GM06990 (cell line): ENCODE measurements at regions not wholly inside any gene's neighbourhood (a gene's known extent, or its start where the extent isn't known, plus 50 kb on each side); places are given as distances from the start of the nearest gene placed in this dataset.

Experiments used
- DNase-seq: peaks from one replicate; pipeline ENCODE4 v3.0.0-alpha.2; 2011; ENCODE audit not compliant: insufficient read length; ENCODE audit errors: extremely low read depth
- H3K27me3 ChIP-seq: replicated peaks from 2 replicates; pipeline ENCODE4 v1.6.0; 2011; ENCODE audit warnings: low read length; ENCODE audit not compliant: control insufficient read depth, insufficient read depth
- H3K36me3 ChIP-seq: 2 replicates; pipeline ENCODE4 v1.5.1; 2011; ENCODE audit warnings: low read length; ENCODE audit not compliant: control insufficient read depth, insufficient read depth
- H3K4me3 ChIP-seq: replicated peaks from 2 replicates; pipeline ENCODE4 v1.5.1; 2011; ENCODE audit warnings: low read depth, mild to moderate bottlenecking, control low read depth, low read length
- TF ChIP-seq, protein P1 (sequence below): IDR thresholded peaks from 2 replicates; pipeline ENCODE4 v1.5.1; 2011; ENCODE audit warnings: low read length, control low read depth, mild to moderate bottlenecking, inconsistent platforms; ENCODE audit not compliant: insufficient read depth, poor library complexity, severe bottlenecking

DNA sequence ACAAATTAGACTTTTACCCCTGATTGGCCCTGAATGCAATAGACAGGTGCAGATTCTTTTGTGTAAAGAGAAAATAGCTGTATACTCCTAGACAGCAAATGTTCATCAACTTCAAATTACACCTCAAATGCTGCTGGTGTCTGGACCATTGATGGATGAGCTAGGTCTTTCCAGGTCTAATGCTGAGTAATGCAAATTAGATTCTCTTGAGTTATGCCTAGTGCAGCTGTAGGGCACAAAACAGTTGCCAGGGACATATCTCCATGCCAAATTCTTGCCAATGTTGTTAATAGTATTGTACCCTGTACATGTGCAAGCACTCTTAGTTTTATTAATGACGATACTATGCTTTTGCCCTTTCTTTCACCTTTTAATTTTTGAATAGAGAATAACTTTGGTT is 72.3 kb upstream of the CNTLN start:
- no peak overlapping the region for H3K4me3 ChIP-seq
- TF ChIP-seq, protein P1, sequence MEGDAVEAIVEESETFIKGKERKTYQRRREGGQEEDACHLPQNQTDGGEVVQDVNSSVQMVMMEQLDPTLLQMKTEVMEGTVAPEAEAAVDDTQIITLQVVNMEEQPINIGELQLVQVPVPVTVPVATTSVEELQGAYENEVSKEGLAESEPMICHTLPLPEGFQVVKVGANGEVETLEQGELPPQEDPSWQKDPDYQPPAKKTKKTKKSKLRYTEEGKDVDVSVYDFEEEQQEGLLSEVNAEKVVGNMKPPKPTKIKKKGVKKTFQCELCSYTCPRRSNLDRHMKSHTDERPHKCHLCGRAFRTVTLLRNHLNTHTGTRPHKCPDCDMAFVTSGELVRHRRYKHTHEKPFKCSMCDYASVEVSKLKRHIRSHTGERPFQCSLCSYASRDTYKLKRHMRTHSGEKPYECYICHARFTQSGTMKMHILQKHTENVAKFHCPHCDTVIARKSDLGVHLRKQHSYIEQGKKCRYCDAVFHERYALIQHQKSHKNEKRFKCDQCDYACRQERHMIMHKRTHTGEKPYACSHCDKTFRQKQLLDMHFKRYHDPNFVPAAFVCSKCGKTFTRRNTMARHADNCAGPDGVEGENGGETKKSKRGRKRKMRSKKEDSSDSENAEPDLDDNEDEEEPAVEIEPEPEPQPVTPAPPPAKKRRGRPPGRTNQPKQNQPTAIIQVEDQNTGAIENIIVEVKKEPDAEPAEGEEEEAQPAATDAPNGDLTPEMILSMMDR, result no peak
- no peak for DNase-seq
- no peaks in the 10 kb centered on the region for H3K27me3 ChIP-seq
- no peaks in the 10 kb centered on the region for H3K36me3 ChIP-seq

DNA sequence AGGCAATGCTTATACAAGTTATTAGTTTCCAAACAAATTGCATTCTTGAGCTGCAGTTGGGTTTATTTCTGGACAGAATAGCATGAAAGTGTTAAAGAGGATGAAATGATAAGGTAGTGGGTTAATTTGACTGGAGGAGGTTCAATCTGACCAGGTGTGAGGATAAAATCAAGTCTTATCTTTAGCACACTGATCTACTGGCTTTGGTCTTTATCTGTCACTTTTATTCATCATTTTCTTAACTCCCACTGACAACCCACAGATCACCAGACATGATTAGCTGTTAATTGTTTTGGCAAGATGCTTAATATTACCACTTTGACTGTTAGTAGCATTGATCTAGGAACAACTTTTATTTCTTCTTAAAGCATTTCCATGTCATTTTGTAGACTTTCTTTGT is 74.4 kb upstream of the CNTLN start:
- Histone ChIP-seq H3K27me3 (no peaks in the 10 kb centered on the region), H3K36me3 (no peaks in the 10 kb centered on the region), H3K4me3 (no peak overlapping the region)
- no peak for DNase-seq
- TF ChIP-seq, protein P1, result no peak

DNA sequence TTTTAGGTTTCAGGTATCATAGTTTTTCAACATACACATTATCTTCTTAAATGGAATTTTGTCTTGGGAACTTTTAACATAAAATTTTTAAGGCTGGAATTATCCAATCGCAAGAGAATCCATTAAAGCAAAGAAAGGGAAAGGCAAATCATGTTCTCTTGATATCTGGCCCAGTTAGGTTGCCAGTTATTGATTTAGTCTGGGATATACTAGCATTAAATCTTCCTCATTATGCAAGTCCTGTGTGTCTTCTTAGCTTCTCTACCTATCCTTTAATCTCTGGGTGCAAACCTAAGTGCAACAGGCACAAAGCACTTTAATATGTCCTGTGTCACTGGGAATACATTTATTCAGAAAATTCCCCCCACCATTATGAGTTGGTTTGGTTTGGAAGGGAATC is 75.4 kb upstream of the CNTLN start:
- no peaks in the 10 kb centered on the region for H3K36me3 ChIP-seq
- TF ChIP-seq, protein P1, result no peak

DNA sequence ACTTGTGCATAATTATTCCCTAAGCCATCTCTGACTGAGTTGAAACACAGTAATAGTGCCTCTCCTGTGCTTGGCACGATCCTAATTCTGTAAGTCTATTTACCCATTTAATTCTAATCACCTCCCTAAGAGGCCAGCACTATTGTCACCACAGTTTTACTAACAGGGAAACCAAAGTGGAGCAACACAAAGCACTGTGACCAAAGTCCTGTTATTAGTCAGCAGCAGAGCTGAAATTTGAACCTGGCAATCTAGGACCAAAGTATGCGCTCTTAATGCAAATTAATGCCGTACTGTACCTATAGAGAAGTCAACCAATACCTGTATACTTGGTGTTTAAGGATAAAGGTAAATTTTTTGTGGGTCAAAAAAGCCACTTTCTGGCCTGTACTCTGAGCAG is 77.1 kb upstream of the CNTLN start:
- Histone ChIP-seq H3K4me3 (no peak overlapping the region), H3K27me3 (no peaks in the 10 kb centered on the region), H3K36me3 (no peaks in the 10 kb centered on the region)
- TF ChIP-seq, protein P1, result no peak
- no peak for DNase-seq

More for the DNA sequence above, 75.4 kb upstream of the CNTLN start:
- Histone ChIP-seq H3K4me3 (no peak overlapping the region), H3K27me3 (no peaks in the 10 kb centered on the region)
- DNase-seq, result no peak

DNA sequence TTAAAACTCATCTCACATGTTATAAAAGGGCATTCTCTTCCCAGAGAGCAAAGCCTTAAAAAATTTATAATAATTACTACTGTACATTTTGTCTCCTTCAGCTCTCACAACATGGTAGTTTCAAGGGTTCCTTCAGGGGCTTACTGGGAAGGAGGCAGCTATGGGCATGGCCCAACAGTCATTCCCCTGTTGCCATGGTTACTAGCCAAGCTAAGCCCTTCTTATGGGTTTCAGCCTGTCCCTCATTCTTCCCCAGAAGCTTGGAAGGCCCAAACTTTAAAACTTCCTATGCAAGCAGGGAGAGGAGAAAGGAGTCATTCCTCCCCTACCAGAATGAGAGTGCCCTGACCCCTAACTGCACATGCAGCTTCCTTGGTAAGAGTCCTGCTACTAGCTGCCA is 82.2 kb upstream of the CNTLN start:
- Histone ChIP-seq H3K27me3 (no peaks in the 10 kb centered on the region), H3K4me3 (no peak overlapping the region), H3K36me3 (no peaks in the 10 kb centered on the region)
- DNase-seq, result no peak
- TF ChIP-seq, protein P1, result no peak

DNA sequence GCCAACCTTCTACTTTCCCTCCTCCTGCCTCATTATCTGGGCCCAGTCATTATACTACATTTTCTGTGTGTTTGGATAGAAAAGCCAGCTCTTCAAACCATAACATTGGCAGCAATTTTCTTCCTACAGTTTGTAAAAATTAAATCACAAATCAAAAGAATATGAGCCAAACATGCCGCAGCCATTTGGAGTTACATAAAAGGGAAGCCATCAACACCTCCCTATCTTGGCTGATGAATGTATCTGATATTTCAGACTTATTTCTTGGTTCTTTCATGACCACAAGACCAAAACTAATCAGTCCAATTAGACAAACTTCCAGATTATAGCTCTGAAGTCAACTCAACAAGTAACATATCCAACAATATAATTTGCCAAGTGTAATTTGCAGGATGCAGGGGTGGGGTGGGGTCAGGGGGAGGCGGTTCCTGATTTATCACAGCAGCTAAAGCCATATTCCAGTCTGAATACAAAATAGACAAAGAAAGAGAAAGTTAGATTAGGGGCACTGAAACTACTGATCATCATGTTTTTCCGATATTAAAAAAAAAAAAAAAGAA is 89.4 kb upstream of the CNTLN start:
- TF ChIP-seq, protein P1, result no peak
- no peaks in the 10 kb centered on the region for H3K27me3 ChIP-seq
- H3K36me3 ChIP-seq, result no peaks in the 10 kb centered on the region
- DNase-seq, result no peak
- no peak overlapping the region for H3K4me3 ChIP-seq
